Tongue (tissue), 1 donor: ENCODE measurements at regions not wholly inside any gene's neighbourhood (a gene's known extent, or its start where the extent isn't known, plus 50 kb on each side); places are given as distances from the start of the nearest gene placed in this dataset.

Experiments used
- DNase-seq: peaks from one replicate; pipeline ENCODE4 v3.0.0-alpha.2; 2015

DNA sequence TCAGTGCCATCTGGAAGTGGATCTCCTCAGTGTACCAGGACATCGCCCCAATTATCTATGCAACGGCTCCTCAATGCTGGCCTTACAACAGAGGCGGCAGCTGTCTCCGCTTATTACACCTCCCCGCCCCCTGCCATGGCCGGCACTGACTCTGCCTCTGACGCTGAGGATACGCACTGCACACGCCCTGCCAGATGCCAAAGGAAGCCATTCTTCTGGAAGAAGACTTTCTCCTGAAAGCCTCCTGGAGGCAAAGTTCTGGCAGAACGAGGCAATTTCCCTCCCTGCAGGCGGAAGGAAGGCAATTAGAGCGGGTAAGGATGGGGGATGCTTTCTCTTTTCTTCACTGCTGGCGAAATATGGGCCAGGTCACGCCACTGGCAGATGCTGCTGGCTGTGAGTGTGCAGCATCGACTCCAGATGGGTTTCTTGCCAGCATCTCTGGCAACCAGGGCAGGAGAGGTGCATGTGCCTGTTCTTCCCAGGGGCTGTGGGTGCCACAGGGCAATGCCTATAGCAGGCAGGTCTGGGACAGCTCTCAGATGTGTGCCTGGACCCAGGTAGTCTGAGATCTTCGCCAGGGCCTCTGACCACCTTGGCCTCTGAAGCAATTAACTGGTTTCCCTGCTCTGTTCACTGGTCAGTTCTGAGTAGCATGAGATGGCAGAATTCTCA, 62.2 kb upstream of the MRPS22 start:
- DNase-seq = peak; percentile 56

DNA sequence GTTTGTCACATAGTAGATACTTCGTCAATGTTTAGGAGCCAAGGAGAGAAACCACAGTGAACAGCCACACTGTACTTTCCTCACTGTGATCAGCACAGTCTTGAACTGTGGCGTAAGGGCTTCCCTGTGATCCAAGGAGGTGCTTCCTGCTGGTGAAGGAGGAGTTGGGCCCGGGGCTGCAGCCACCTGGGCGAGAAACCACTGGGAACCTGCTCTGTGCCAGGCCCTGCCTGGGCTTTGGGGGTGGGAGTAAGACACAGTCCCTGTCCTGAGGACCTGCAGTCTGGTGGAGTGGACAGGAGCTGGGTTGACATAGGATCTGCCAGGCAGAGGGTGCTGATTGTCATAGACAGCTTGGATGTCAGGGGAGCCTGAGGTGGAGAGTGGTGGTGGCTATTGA, 60.5 kb upstream of the MRPS22 start:
- DNase-seq = no peak

DNA sequence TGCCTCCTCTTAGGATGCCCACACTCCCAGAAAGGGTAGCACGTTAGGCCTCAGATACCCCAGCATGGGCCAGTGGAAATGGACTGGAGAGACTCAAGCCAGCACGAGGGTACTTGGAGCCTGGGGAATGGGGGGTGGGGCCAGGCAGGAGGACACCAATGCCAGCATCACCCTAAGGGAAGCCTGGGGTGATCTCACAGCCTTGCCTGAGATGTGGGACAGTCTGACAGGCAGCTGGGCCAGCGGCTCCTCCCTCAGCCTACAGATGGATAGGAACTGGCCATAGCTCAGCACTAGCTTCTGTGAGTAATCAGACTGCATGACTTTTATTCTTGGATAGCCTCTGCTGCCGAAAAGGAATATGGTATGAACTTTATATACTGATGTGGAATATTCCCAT, 59.6 kb upstream of the MRPS22 start:
- no peak for DNase-seq

DNA sequence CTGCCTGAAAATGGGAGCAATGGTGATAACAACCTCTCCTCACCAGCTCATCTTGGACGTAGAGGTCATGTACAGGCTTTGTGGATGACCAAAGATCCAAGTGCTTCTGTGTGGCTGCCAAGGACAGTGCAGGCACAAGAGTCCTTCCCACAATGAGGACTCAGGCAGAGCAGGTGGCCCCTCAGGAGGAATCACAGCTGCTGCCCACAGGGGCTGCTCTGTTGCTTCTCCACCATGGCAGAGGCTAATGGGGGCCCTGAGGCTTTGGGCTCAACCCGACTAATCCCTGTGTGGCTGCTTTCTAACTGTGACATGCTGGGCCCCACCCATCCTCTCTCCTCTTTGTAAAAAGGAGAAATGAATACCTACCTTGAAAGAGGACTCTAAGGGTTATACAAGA, 58.1 kb upstream of the MRPS22 start:
- no peak for DNase-seq

DNA sequence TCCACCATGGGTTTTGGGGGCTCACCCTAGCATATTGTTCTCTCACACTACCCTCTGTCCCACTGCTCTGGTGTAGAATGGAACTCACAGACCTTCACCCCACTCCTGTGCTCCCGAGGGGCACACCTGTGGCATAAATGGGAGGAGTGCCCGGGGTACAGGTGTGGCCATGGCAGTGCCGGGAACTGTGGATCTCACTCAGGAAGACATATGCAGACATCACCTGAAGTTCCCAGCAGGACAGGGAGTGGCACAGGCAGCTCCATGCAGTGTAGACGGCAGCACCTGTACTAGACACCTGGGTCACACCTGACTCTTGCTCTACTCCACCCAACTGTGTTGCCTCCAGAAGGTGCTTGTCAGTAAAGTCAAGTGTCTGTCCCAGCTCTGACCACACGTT, 57.6 kb upstream of the MRPS22 start:
- no peak for DNase-seq

DNA sequence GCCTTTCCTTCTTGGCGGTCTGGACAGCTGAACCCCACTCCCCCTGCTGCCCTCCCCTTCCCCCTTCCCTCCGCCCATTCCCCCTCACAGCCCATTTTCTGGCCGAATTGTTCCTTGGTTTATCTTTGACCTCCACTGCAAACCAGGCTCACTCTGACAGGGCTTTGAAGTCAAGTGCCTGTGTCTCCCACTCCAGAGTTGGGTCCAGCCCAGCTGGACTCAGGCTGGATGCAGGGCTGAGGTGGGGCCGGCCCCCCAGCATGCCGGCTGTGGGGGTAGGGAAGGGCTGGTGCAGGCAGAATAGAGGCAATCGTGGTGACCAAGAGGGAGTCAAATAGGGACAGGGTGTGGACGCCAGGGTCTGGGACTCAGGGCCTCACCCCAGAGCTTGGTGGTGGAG, 57.0 kb upstream of the MRPS22 start:
- DNase-seq = no peak

DNA sequence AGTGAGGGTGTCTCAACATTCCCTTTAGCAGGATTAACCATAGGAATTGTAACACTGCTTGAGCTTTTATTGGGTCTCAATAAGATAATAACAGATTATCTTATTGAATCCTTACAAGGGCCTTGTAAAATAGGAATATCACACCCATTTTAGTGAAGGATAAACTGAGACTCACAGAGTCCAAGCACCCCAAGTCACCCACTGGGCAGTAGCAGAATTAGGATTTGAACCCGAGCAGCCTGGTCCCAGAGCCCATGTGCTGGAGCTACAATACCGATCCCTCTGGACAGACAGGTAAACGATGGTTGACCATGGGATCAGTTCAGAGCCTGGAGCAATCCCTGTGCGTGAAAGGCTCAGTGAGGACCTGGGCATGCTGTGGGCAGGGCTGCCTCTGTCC, 56.3 kb upstream of the MRPS22 start:
- no peak for DNase-seq

DNA sequence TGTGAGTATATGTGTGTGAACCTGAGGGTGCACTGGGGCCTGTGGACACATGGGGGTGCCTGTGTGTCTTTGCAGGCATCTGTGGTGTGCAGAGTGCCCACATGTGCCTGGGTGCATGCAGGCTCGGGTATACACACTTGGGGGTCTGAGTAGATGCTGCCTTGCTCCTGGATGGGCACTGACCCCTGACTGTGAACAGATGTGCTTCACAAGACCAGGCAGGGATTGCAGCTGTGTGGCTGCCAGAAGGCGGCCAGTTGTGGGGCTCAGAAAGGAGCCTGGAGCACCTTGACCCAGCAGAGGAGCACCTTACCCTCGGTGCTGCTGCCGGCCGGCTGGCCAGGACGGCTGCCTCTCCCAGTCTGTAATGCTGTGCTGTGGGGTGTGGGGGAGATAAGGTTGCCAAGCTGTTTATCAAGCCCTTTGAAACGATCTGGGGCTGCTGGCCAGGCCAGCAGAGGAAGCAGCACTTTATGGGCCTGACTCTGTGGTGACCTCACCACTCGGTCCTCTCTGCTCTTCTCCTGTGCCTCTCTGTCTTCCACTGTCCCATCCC, 55.5 kb upstream of the MRPS22 start:
- no peak for DNase-seq

DNA sequence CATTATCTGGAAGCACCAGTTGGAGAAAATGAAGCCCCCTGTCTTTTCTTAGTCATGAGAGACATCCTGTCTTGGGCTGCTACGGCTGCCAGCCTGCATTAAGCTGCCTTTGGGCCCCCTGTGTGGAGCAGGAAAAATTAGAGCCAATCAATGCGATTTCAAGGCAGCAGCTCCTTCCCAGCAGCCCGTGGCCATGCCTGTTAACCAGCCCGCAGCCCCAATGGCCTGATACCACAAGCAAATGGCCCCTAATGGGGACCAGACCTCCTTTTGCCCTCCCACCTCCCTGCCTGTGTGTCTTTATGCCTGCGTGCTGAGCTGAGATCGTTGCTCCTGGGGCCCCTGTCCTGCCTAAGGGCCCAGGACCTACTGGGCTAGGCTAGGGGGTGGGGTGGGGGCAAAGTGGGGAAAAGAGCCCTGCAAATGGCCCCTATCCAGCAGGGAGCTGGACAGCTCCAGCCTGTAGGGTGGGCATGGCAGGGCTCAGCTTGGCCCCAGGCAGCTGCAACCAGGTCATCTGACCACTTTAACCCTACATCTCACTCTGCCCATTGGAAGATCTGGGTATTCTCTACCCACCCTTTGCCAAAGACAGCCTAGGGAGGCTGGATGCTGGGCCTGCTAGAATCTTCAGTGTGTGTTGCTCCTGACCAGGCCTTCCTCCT, 53.8 kb upstream of the MRPS22 start:
- no peak for DNase-seq

DNA sequence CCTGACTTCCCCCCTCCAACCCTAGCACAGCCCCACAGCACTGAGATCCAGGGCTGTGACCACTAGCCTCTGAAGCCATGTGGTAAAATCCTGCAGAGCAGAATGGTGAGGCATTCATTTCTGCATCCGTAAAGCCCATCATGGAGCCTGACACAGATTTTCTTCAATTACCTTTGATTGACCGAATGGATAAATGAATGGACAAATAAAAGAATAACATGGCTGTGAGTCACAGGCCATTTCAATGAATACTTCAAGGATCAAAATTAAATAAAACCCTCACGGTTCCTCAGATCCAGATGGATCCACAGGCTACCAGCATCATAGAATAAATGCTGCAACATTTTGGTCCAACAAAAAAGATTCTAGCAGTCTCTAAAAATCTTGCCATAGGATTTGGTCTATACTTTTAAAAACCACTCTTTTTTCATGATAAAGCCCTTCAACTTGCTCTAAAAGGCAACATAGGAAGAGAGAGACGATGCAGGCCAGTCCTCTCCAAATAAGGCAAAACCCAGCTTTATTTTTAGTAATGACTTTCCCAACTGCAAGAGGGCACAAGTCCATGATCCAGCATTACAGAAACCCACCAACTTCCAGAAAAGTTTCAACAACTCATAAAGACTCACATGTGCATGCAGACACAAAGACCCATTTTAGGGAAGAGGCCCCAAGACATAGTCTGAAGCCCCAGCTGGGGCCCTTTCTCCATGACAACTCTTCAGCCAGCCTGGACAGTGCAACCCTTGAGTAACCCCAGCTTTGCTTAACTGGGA, 52.4 kb upstream of the MRPS22 start:
- DNase-seq = no peak

DNA sequence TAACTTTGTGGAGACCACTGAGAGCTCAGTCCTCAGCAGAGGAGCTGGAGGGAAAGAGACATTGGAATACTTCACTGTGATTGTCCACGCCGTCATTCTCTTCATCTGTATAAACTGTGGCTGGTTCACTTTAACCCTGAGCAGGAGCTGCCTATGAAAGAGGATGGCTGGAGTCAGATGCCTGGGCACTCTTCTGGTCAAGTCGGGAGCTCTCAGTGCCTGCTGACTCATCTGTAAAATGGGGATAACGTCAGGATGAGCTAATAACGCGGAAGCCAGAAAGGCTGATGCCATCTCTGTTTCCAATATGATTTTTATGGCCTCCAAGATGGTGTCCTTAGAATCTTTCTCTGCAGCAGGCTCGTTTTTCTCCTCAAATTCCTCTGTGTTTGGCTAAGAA, 51.6 kb upstream of the MRPS22 start:
- DNase-seq = no peak

DNA sequence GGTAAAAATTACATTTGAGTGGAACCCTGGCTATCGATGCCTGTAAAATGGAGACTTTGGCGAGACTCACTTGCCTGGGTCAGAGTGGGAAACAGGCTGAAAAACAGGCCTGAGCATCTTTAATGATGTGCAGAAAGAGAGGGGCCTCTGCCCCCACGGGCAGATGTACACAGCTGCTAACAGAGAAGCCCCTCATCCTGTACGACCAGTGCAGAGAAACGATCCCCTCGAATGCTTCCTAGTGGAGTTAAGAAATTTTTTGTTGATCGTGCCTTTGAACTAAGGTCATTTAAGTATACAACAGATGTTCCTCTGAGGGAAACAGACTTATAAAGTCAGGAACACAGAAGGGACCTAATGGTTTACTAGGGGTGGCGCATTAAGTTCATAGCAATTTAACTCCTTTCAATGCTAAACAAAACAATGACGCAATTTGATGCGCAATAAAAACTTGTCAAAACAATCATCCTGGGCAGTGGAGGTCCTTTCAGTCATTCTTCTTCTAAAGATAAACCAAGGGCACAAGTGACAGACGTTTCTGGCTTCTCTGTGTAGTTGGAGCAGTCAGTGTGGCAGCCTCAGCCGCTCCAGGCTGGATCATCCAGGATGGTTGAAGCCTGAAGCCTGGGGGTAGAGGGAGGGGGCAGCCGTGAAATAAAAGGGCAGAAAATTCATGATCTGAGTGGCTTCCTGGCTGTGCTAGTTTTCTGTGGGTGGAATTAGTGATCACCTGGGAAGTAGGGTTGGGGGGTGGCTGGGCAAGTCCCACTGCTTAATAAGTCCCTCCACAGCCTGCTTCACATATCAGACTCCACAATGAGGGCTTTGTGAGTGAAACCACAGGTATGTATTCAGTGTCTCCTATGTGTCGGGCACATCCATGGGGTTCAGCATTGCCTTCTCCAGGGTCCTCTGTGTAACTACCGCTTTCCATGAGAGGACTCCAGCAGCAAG, 50.8 kb upstream of the MRPS22 start:
- peak; percentile 32 for DNase-seq

DNA sequence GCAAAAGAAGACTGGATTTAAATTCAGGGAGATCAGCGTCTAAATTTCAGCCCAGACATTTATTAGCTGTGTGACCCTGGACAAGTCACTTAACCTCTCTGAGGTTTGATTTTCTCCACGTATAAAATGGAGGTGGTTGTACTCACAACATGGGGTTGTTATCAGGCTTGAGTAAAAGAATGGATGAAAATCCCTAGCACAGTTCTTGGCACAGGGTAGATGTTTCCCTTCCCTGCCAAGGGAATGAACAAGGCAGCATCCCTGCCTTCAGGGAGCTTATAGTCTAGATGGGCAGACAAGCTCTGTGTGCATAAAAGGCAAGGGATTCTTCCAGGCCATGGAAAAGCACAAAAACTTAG, 50.2 kb upstream of the MRPS22 start:
- DNase-seq = no peak
